Epidermal melanocyte (primary cell): ENCODE measurements at regions not wholly inside any gene's neighbourhood (a gene's known extent, or its start where the extent isn't known, plus 50 kb on each side); places are given as distances from the start of the nearest gene placed in this dataset.

Experiments
- DNase-seq: peaks from one replicate; pipeline ENCODE4 v3.0.0; 2011; ENCODE audit warnings: low spot score; ENCODE audit not compliant: insufficient read length

DNA sequence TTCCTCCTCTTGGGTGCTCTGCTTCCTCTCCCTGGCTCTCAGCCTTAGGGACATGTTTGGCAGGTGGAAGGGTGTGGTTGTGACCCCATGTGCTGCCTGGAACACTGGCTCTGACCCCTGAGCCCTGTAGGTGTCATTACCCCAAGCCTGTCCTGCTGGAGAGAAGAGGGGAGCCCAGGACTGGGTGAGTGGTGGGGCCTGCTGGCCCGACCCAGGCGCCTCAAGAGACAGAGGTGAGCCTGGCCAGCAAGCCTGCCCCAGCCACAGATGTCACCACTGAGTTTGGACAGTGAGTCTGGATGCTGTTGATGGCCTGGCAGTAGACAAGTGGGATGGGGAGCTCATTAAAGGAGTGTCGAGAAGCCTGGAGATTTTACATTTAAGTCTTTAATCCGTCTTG lies 1112.2 kb downstream of the BRD1 start:
- no peak for DNase-seq

DNA sequence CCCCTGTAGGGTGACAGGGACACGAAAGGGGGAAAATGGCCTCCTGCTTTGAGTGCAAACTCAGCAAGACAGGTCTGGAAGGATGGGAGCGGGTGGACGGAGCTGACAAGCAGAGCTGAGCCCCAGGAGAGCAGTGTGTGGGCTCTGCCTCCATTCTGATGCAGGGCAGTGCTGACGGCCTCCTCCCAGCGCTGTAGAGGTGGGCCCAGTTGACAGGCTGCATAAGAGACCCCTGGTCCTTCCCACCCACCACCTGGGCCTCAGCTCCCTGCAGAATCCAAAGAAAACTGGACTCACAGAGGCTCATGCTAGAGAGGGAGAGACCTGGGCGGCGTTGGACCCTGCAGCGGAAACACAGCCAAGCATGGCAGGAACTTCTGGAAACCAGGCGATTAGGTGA lies 1113.4 kb downstream of the BRD1 start:
- DNase-seq = no peak

DNA sequence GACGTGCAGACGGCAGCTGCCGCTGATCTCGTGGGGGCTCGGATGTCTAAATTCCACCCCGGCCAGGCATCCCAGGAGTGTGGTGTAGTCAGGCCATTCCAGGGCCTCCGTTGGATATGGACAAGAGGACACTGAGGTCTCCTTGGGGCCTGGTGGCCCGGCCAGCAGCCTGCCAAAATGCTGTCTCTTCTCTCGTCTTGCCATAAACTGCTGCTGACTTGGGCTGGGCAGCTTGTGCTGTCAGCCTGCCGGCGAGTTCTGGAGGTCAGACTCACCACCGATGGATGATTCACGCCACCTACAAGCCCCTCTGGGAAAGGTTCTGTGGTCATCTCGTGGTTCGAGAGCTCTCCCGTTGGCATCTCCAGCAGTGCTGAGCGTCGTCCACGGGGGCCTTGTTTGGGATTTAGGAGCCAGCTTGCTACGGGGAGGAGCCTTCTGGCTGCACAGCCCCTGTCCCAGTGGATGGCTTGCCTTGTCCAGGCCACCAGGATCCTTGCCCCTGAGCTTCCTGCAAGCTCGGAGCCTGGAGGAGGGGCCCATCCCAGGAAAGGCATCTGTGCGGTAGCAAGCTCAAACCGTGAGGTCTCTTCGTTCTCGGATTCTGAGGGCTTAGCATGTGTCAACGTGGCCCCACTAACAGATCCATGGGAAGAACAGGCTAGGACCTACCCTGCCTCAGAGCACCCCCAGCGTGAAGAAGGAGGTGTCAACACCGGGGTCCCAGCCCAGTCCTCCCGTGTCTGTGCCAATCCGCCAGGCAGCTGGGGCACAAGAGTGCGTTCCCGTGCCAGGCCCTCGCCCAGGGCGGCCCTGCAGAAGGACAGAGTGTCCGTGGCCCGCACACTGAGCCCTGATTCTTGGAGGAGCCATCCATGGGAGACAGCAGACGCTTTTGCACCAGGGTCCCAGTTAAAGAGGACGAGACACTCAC lies 1114.1 kb downstream of the BRD1 start:
- DNase-seq = no peak

DNA sequence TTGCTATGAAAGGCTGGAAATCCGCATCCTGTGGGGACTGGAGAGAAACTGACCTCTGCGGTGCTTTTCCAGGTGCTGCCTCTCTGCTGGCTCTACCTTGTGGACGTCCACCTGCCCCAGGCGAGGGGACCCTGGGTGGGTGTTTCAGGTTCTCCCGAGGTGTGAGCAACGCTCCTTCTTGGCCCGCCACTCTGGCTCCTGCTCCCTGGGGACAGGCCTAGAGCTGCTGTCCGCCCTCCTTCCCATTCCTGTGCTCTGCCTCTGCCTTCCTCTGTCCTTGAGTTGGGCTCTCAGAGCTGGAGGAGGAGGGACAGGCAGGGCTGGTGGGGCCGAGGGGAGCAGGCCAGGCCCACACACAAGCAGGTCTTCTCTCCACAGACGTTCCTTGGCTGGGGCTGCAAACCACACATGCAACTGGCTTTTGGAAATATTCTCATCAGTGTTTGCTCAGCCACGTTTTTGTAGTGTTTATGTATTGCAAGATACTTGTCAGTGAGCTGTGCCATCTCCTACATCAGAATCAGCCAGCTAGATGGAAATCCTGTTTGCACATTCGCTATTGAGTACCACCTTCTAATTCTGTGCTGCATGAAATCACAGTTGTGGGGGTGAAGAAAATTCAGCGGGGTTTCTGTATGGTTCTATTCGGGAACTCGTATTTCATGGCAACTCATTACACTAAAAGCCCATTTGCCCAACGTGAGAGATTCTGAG lies 1115.0 kb downstream of the BRD1 start:
- DNase-seq = no peak

DNA sequence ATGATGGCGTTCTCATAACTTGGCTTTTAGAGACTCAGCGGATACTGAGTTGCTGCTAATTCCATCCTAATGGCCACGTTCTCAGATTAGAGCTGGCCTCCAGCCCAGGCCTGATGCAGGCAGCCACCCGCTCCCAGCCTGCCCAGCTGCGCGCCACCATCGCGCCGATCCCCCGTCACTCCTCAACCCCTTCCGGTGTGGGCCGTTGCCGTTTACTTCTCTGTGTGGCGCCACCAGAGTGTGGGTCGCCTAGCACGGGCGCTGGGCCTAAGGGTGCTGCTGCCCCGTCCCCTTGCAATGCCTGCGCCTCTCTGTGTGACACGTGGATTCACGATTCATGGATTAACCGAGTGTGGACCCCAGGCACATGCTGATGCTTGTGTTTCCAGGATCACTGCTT lies 1116.0 kb downstream of the BRD1 start:
- no peak for DNase-seq

DNA sequence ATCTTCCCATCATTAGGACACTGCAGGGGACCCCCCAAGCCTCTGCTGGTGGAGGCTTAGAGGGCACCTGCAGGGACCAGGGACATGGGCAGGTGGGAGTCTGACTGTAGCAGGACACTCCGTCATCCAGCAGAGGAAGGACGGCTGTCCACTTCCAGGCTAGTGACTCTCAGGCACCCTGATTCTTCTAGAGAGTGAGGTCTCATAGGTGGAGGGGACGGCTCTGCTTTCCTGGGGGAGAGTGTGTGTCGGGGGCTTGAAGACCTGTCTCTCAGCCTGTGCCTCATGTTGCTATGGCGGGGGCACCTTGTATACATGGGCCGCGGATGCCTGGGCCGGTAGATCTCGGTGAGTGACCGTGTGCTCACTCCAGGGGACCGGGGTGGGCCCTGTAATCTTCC lies 1116.6 kb downstream of the BRD1 start:
- no peak for DNase-seq

DNA sequence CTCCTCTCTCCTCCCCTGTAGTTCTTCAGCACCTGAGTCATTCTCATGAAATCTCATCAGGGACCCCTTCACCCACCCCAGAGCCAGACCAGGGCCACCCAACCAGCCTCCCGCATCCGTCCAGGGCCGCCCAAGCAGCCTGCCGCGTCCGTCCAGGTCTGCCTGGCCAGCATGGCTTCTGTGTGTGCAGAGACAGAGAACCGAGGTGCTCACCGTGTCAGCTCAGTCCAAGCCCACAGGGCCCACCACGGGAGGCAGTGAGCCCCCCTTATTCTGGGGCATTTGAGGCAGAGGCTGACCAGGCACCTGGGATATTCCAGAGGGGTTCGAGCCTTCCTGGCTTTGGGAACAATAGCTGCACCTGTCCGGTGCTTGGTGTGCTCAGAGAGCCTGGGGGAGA lies 1117.3 kb downstream of the BRD1 start:
- DNase-seq = no peak

DNA sequence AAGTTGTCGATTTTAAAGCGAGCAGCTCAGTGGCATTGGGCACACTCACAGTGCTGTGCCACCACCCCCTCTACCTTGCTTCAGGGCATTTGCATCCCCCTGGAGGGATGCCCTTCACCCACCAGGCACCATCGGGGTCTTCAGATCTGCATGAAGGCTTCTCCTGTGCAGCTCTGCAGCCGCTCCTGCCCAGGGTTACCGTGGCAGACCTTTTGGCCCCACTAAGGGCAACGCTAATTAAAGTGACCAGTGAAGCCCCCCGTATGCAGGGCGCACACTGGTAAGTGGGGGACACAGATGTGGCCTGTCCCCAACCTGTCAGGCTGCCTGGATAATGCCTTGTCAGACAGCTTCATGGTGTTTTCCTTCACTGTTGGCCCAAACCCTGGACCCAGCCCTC lies 1117.7 kb downstream of the BRD1 start:
- no peak for DNase-seq

DNA sequence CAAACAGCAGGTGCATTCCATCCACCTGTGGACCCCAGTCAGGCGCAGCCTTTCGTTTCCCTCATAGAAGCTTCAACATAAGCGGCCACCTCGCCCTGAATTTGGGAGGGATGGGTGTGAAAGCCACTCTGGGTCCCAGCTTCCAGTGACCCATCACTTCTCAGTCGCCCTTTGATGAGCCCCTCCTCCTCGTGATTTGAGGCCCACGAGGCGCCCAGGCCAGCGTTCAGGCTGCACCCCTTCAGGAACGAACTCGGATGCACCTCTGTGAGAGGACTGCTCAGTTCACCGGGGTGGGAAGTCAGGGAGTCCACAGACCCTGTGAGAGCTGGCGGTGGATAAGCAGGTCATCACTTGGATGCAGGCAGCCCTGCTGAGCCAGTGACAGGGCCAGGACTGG lies 1118.2 kb downstream of the BRD1 start:
- DNase-seq = no peak

DNA sequence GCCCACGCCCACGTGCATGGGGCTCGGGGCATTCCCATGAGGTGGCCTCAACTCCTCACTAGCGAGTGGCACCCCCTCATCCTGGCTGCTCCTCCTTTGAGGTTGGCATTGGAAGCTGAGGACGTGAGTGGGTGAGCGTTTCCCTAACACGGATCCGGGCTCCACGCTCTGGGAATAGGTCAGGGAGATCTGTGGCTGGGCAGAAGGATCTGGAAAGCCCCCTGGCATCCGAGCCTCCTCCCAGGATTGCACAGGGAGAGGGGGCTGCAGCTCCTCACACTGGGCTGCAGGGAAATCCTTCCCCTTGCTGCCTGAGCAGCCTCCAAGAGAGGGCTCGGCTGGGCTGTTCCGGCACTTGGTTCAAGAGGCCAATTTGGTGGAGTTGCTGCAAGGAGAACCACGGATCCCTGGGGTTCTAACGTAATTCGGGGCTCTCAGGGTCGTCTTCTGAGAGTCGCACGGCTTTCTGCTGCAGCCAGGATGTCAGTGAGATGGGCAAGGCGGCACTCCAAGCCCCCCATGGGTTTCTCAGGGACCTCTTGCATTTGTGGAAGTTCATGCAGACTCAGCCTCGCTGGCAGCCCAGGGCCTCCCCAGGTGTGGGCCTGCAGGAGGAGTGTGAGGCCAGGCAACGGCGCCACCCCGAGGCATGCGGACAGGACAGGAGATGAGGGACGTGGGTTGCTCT lies 1119.0 kb downstream of the BRD1 start:
- DNase-seq = no peak

DNA sequence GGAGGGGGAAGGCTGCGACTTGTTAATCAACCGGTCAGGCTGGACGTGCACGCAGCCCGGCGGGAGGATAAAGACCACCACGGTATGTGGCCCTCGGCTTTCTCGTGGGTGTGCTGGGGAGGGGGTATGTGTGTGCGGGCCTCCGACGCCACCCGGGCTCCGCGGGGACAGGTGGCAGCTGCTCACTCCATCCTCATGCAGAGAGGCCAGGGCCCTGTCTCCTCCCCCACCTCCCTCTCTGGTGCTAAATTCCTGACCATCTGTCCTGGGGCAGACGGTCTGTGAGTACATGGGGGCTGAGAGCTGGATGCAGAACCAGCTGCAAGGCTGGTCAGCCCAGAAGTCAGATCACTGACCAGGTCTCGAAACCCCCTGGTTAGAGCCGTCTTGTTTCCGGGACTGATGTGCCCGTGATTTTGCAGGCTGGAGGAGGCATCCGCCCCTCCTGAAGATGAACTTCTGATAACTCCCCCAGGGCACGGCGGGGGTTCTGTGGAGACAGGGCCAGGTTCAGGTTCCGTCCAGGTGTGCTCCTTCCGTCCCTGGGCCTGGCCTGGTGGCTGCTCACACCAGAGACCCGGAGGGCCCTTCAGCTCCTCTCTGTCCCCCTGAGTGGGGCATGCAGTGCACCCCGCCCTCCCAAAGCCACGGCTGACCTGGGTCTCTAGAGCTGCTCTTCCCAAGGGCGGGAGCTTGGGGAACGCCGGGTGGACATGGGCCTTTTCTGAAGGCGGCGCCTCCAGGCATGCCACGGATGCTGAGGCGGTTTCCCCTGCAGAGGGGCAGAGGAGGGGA lies 1119.7 kb downstream of the BRD1 start:
- no peak for DNase-seq

DNA sequence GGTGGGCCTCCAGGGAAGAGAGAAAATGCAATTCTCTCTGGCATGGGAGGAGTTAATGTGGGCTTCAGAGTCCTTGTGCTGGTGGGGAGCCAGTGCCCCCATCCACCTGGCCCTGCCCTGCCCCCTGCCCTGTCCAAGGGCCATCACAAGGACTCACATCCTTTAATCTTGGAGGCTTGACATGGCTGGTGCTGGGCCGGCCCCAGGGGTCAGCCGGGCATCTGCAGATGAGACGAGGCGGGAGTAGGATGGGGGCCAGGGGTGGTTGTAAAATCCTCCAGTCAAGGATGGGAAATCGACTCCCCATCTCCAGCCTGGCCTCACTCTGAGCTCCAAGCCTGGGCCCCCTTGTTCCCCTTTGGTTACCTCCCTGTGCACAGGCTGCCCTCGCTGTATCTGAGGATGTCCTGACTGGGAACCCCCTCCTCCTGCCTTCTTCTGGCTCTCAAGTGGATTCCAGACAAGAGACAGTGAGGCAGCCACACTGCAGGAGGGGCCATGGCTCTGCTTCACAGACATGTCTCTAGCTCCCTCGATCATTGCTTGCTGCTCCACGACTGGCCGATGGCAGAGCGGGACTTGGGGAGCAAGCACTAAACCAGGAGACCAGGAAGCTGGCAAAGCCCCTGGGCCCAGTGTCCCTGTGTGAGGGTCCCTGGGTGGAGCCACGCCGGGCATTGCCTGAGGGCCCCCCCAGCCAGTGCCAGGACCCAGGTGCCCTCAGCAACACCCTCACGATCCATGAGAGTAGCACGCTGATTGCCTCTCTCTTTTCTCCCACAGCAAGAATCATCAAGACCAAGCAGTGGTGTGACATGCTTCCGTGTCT lies 1120.5 kb downstream of the BRD1 start:
- no peak for DNase-seq

DNA sequence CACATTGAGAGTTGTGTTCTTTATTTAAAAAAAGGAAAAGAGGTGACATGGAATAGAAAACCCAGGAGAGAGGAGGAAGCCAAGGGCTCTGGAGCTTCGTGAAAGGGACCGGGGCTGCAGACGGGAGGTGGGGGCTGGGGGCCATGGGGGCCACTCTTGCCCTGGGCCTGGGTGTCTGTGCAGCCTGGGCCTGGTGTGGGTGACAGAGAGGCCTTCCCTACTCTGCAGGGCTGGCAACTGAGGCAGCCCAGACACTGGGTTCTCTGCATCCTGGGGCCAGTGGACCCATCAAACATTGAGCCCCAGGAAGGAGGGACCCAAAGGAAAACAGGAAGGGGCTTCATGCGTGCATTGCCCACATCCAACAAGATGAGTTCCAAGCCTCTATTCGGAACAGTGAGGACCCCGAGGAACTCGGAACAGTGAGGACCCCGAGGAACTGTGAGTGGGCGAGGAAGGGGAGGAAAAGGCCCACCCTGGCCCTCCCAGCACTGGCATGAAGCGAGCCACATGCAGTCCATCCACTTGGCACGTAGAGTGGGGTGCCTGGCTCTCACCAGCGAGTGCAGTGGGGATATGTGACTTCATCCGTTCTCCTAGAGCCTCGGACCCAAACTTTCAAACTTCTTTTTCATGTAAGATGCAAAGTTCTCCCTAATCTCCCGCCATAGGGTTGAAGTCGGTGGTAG lies 1121.6 kb downstream of the BRD1 start:
- DNase-seq = no peak

DNA sequence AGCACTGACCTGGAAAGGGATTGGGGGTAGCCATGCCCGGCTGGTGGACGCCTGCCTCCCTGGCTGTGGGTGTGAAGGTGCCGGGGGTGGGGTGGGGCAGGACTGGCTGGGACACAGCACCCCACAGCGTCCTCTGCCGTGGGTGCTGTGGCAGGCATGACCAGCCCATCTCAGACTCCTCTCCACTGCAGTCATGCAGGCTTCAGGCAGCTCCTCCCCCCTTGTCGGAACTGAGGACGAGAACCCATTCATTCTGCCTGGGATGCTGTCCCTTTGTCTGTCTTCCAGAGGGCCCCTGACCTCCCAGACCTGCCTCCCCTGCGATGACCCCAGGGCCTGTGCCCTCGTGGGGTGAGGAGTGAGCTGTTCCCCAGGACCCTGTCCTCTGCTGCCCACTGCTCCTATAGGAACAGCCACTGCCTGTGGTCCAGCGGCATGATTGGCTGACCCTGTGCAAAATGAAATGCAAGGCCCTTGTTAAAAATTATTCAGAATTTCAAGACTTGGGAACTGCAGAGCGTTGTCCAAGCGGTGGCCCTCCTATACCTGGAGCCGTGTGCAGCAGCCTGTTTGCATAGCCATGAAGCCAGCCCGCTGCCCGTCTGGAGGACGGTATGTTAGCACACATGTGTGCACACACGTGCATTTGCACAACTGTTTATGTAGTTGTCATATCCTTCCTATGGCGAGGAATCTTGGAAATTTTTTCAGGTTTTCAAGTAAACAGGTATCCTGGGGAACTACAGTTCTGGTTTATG lies 1122.3 kb downstream of the BRD1 start:
- DNase-seq = no peak

DNA sequence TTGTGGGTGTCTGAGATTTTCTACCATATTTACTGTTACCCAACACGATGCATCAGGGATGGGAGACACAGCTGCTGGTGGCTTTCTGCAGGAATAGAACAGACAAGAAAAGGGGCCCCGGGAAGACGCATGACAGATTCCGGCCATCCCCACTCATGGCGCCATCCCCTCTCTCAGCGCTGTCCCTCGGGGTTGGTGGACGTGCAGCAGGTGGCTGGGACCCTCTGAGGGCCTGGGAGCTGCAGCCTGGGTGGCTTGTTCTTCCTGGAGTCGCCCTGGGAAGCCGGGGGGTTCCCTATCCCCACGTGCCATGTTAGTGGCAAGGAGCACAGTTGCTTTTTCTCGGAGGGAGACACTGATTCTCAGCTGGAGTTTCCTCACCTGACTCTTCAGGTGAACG lies 1123.3 kb downstream of the BRD1 start:
- DNase-seq = no peak

DNA sequence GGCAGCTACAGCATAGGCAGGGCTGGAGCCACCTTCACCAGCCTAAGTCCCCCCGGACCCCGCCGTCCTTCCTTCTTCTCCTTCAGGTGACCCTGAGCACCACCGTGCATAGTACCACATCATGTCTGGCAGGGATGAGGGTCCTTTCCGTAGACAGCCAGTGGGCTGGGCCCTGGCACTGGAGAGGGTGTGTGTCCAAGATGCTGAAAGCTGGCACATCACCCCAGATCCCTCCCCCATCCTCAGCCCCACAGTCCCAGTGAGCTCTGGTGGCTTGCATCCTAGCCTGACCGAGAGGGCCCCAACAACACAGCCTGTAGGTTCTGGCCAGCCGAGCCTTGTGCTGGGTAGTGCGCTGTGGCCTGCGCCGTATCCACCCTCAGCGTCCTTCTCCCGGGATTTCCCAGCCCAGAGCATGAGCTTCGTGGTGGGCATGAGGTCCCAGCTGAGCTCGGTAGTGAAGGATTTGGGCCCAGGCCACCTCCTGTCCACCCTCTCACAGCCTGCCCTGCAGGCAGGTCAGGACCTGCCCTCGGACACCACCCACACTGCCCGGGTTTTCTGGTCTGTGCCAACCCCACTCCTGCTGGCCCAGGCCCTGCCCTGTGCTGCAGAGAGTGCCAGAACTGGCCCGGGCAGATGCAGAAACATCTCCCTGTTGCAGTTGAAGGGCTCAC lies 1124.3 kb downstream of the BRD1 start:
- DNase-seq = no peak

DNA sequence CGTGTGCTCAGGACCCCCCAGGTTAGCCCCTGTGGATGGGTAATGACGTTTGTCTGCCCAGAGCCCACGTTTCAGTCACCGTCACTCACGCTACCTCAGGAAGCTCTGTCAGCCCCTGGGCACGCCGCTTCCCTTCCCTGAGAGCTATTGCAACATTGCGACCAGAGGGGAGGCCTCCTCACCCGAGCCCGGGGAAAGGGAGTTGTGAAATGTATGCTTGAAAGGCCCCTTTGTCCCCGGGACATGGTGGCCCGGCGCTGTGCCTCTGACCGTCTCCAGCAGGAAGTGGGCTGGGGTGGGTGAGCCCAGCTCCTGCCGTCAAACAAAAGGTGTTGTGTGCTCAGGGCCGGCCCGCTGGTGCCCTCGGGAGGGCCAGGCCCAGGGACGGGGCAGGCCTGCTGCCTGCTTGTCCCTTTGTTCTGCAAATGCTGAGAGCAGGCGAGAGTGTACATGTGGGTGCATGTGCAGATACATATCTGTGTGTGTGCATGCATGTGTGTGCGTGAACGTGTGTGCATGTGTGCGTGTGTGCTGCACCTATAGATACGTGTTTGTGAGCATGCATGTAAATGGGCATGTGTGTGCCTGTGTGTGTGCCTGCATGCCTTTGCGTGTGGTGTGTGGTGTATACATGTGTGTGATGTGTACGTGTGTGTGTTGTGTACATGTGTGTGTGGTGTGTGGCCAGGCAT lies 1125.0 kb downstream of the BRD1 start:
- DNase-seq = peak; percentile 78
